GM23338 (cell line): ENCODE measurements at regions not wholly inside any gene's neighbourhood (a gene's known extent, or its start where the extent isn't known, plus 50 kb on each side); places are given as distances from the start of the nearest gene placed in this dataset.

Source experiments
- ATAC-seq: fragments of 200-7000 bp; cut with Tn5 transposase; 3 replicates; pipeline ENCODE4 v1.9.1; 2020
- DNase-seq: peaks from one replicate; pipeline ENCODE4 v3.0.0-alpha.2; 2015; ENCODE audit warnings: low spot score
- H2AFZ ChIP-seq: fragments of 200-600 bp; sonication (generic); 2 replicates; pipeline ENCODE4 v1.8.0; 2016; ENCODE audit warnings: antibody characterized with exemption, mild to moderate bottlenecking, moderate library complexity
- H3F3A ChIP-seq: fragments of 200-600 bp; sonication (generic); replicated peaks from 2 replicates; pipeline ENCODE4 v1.8.0; 2017; ENCODE audit warnings: antibody characterized with exemption, mixed run types, low read depth
- H3K27ac ChIP-seq: fragments of 200-600 bp; sonication (generic); 2 replicates; pipeline ENCODE4 v1.6.1; 2016; ENCODE audit warnings: low read depth
- H3K27me3 ChIP-seq: fragments of 200-600 bp; sonication (generic); 2 replicates; pipeline ENCODE4 v1.8.0; 2016; ENCODE audit warnings: mild to moderate bottlenecking, mixed run types, moderate library complexity; ENCODE audit not compliant: insufficient read depth
- H3K36me3 ChIP-seq: fragments of 200-600 bp; sonication (generic); 2 replicates; pipeline ENCODE4 v1.8.0; 2016; ENCODE audit warnings: mild to moderate bottlenecking; ENCODE audit not compliant: insufficient read depth
- H3K4me1 ChIP-seq: fragments of 200-600 bp; sonication (generic); 2 replicates; pipeline ENCODE4 v1.8.0; 2016; ENCODE audit warnings: mild to moderate bottlenecking, moderate library complexity; ENCODE audit not compliant: insufficient read depth
- H3K4me2 ChIP-seq: fragments of 200-600 bp; sonication (generic); 2 replicates; pipeline ENCODE4 v1.7.1; 2017; ENCODE audit warnings: mixed run types
- H3K4me3 ChIP-seq: fragments of 200-600 bp; sonication (generic); 2 replicates; pipeline ENCODE4 v1.6.1; 2016; ENCODE audit warnings: mixed run types
- H3K79me2 ChIP-seq: fragments of 200-600 bp; sonication (generic); replicated peaks from 2 replicates; pipeline ENCODE4 v1.8.0; 2017; ENCODE audit warnings: mild to moderate bottlenecking; ENCODE audit not compliant: insufficient read depth
- H3K9me2 ChIP-seq: fragments of 200-600 bp; sonication (generic); 2 replicates; pipeline ENCODE4 v1.8.0; 2017; ENCODE audit not compliant: insufficient read depth
- H4K20me1 ChIP-seq: fragments of 200-600 bp; sonication (generic); replicated peaks from 2 replicates; pipeline ENCODE4 v1.8.0; 2017; ENCODE audit warnings: mild to moderate bottlenecking; ENCODE audit not compliant: insufficient read depth
- H3K27ac Mint-ChIP-seq: 2 replicates; pipeline ENCODE4 v1.8.0; 2020; ENCODE audit warnings: inconsistent platforms, mild to moderate bottlenecking, moderate library complexity, mixed read lengths
- H3K27me3 Mint-ChIP-seq: 3 replicates; pipeline ENCODE4 v1.8.0; 2022; ENCODE audit warnings: low read depth, mild to moderate bottlenecking, moderate library complexity, mixed read lengths, inconsistent platforms; ENCODE audit not compliant: insufficient read depth, poor library complexity
- H3K36me3 Mint-ChIP-seq: 3 replicates; pipeline ENCODE4 v1.8.0; 2021; ENCODE audit warnings: low read depth, mild to moderate bottlenecking, inconsistent platforms, moderate library complexity, mixed read lengths
- H3K4me1 Mint-ChIP-seq: 3 replicates; pipeline ENCODE4 v1.8.0; 2020; ENCODE audit warnings: mild to moderate bottlenecking, inconsistent platforms, mixed read lengths
- H3K4me3 Mint-ChIP-seq: 3 replicates; pipeline ENCODE4 v1.8.0; 2021; ENCODE audit warnings: moderate library complexity, mild to moderate bottlenecking, inconsistent platforms, mixed read lengths
- H3K9me3 Mint-ChIP-seq: 3 replicates; pipeline ENCODE4 v1.8.0; 2020; ENCODE audit warnings: moderate library complexity, mild to moderate bottlenecking, inconsistent platforms, mixed read lengths
- CREB1 ChIP-seq: fragments of 250-450 bp; sonication (Bioruptor Pico); IDR thresholded peaks from 2 replicates; pipeline ENCODE4 v1.5.0; 2020; ENCODE audit warnings: low read depth, mild to moderate bottlenecking, moderate library complexity
- EZH2phosphoT487 ChIP-seq: fragments of 200-600 bp; sonication (generic); IDR thresholded peaks from one replicate; pipeline ENCODE4 v1.8.1; 2018; ENCODE audit warnings: antibody characterized with exemption; ENCODE audit not compliant: unreplicated experiment
- JUNB ChIP-seq: IDR thresholded peaks from one replicate; pipeline ENCODE4 v1.6.1; 2016; ENCODE audit warnings: antibody characterized with exemption; ENCODE audit not compliant: unreplicated experiment
- NANOG ChIP-seq: IDR thresholded peaks from 2 replicates; pipeline ENCODE4 v1.6.1; 2016; ENCODE audit warnings: antibody characterized with exemption, borderline replicate concordance
- POLR2AphosphoS5 ChIP-seq: IDR thresholded peaks from 2 replicates; pipeline ENCODE4 v1.6.1; 2016; ENCODE audit warnings: antibody characterized with exemption, low read depth
- STAT1 ChIP-seq: IDR thresholded peaks from one replicate; pipeline ENCODE4 v1.6.1; 2016; ENCODE audit warnings: antibody characterized with exemption; ENCODE audit not compliant: unreplicated experiment
- ZNF114 ChIP-seq: fragments of 250-450 bp; sonication (Bioruptor Pico); IDR thresholded peaks from 2 replicates; pipeline ENCODE4 v1.5.0; 2020; ENCODE audit warnings: mild to moderate bottlenecking, moderate library complexity
- ZNF331 ChIP-seq: fragments of 250-450 bp; sonication (Bioruptor Pico); IDR thresholded peaks from 2 replicates; pipeline ENCODE4 v1.5.0; 2020; ENCODE audit warnings: low read depth, mild to moderate bottlenecking, moderate library complexity
- TF ChIP-seq, protein P1 (sequence below): fragments of 250-450 bp; sonication (Bioruptor Pico); IDR thresholded peaks from 2 replicates; pipeline ENCODE4 v1.5.0; 2020; ENCODE audit warnings: mild to moderate bottlenecking, moderate library complexity
- TF ChIP-seq, protein P2 (sequence below): IDR thresholded peaks from 2 replicates; pipeline ENCODE4 v1.6.1; 2016; ENCODE audit warnings: antibody characterized with exemption

DNA sequence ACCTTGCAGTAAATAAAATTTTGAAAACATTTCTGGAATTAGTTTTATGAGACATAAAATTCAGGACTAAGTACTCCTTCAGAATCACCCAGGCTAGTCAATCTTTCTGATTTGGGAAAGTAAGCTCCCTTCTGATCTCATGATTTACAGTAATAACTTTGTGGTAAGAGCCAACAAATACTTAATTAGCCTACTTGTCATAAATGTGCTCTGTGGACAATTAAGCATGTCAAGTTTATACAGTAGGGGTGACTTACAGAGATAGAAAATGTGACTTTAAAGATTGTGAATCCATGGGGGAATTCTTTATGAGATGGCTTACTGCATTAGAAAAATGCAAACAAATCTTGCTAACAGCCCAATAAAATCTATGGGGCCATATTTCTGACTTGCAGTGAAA is 616.9 kb upstream of the GHITM start (continued):
- TF ChIP-seq, protein P1, sequence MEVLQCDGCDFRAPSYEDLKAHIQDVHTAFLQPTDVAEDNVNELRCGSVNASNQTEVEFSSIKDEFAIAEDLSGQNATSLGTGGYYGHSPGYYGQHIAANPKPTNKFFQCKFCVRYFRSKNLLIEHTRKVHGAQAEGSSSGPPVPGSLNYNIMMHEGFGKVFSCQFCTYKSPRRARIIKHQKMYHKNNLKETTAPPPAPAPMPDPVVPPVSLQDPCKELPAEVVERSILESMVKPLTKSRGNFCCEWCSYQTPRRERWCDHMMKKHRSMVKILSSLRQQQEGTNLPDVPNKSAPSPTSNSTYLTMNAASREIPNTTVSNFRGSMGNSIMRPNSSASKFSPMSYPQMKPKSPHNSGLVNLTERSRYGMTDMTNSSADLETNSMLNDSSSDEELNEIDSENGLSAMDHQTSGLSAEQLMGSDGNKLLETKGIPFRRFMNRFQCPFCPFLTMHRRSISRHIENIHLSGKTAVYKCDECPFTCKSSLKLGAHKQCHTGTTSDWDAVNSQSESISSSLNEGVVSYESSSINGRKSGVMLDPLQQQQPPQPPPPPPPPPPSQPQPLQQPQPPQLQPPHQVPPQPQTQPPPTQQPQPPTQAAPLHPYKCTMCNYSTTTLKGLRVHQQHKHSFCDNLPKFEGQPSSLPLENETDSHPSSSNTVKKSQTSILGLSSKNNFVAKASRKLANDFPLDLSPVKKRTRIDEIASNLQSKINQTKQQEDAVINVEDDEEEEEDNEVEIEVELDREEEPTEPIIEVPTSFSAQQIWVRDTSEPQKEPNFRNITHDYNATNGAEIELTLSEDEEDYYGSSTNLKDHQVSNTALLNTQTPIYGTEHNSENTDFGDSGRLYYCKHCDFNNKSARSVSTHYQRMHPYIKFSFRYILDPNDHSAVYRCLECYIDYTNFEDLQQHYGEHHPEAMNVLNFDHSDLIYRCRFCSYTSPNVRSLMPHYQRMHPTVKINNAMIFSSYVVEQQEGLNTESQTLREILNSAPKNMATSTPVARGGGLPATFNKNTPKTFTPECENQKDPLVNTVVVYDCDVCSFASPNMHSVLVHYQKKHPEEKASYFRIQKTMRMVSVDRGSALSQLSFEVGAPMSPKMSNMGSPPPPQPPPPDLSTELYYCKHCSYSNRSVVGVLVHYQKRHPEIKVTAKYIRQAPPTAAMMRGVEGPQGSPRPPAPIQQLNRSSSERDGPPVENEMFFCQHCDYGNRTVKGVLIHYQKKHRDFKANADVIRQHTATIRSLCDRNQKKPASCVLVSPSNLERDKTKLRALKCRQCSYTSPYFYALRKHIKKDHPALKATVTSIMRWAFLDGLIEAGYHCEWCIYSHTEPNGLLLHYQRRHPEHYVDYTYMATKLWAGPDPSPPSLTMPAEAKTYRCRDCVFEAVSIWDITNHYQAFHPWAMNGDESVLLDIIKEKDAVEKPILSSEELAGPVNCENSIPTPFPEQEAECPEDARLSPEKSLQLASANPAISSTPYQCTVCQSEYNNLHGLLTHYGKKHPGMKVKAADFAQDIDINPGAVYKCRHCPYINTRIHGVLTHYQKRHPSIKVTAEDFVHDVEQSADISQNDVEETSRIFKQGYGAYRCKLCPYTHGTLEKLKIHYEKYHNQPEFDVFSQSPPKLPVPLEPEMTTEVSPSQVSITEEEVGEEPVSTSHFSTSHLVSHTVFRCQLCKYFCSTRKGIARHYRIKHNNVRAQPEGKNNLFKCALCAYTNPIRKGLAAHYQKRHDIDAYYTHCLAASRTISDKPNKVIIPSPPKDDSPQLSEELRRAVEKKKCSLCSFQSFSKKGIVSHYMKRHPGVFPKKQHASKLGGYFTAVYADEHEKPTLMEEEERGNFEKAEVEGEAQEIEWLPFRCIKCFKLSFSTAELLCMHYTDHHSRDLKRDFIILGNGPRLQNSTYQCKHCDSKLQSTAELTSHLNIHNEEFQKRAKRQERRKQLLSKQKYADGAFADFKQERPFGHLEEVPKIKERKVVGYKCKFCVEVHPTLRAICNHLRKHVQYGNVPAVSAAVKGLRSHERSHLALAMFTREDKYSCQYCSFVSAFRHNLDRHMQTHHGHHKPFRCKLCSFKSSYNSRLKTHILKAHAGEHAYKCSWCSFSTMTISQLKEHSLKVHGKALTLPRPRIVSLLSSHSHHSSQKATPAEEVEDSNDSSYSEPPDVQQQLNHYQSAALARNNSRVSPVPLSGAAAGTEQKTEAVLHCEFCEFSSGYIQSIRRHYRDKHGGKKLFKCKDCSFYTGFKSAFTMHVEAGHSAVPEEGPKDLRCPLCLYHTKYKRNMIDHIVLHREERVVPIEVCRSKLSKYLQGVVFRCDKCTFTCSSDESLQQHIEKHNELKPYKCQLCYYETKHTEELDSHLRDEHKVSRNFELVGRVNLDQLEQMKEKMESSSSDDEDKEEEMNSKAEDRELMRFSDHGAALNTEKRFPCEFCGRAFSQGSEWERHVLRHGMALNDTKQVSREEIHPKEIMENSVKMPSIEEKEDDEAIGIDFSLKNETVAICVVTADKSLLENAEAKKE (CRISPR knock-in tag) = no peak

DNA sequence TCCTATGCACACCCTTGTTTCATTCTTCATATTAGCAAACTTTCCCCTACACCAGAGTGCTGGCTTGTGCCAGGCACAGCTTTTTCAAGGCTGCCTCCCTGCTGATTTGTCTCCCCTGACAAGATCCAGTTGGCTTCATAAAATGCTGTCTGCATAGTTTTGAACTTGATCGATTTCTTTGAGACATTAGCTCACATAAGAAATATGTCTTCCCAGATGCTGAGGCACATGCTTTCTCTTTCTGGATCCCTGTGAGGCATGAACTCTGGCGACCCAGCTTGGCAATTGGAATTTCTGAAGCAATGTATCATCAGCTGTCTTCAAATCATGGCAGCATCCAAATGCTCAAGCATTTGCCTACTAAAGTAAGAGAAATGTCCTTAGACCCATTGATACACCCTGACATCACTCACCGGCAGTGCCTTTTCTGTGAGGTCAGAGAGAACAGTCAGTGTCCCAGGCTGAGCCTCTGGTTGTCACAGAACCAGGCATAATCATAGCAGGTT is 616.4 kb upstream of the GHITM start:
- Mint-ChIP-seq H3K9me3 (no peaks in the 10 kb centered on the region), H3K36me3 (no peaks in the 10 kb centered on the region), H3K4me1 (no peaks in the 10 kb centered on the region), H3K27ac (no peak overlapping the region), H3K4me3 (no peak overlapping the region), H3K27me3 (no peaks in the 10 kb centered on the region)
- Histone ChIP-seq H3K9me2 (no peaks in the 10 kb centered on the region), H2AFZ (no peak overlapping the region), H3K27ac (no peak overlapping the region), H3K36me3 (no peaks in the 10 kb centered on the region), H3K4me2 (no peak overlapping the region), H3K27me3 (no peaks in the 10 kb centered on the region), H4K20me1 (no peaks in the 10 kb centered on the region), H3K4me3 (no peak overlapping the region), H3K79me2 (no peaks in the 10 kb centered on the region), H3F3A (no peaks in the 10 kb centered on the region), H3K4me1 (no peaks in the 10 kb centered on the region)
- ATAC-seq (no peak), DNase-seq (no peak)
- TF ChIP-seq, protein P1 (CRISPR knock-in tag) = no peak
- no peak for TF ChIP-seq JUNB
- no peak for TF ChIP-seq NANOG
- TF ChIP-seq POLR2AphosphoS5 = no peak
- no peak for TF ChIP-seq ZNF331 (CRISPR knock-in tag)
- TF ChIP-seq, protein P2, sequence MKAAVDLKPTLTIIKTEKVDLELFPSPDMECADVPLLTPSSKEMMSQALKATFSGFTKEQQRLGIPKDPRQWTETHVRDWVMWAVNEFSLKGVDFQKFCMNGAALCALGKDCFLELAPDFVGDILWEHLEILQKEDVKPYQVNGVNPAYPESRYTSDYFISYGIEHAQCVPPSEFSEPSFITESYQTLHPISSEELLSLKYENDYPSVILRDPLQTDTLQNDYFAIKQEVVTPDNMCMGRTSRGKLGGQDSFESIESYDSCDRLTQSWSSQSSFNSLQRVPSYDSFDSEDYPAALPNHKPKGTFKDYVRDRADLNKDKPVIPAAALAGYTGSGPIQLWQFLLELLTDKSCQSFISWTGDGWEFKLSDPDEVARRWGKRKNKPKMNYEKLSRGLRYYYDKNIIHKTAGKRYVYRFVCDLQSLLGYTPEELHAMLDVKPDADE = no peak
- no peak for TF ChIP-seq CREB1 (CRISPR knock-in tag)
- no peak for TF ChIP-seq ZNF114
- no peak for TF ChIP-seq EZH2phosphoT487
- no peak for TF ChIP-seq STAT1
